ENCODE measurements at regions not wholly inside any gene's neighbourhood (a gene's known extent, or its start where the extent isn't known, plus 50 kb on each side); places are given as distances from the start of the nearest gene placed in this dataset.

DNA sequence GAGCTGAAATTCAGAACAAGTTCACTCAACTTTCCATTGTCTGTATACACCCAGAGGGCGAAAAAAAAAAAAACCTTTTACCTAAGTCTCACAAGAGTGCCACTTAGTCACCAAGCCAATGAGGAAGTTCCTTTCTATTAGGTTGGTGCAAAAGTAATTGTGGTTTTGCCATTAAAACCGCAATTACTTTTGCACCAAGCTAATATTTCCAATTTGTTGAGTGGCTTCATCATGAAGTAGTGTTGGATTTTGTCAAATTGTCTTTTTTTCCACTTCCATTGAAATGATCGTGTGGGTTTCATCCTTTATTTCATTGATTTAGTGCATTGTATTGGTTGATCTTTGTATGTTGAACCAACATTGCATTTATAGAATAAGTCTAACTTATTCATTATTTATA lies 253.9 kb downstream of the ZIC4 start:
- TF ChIP-seq, protein P1, sequence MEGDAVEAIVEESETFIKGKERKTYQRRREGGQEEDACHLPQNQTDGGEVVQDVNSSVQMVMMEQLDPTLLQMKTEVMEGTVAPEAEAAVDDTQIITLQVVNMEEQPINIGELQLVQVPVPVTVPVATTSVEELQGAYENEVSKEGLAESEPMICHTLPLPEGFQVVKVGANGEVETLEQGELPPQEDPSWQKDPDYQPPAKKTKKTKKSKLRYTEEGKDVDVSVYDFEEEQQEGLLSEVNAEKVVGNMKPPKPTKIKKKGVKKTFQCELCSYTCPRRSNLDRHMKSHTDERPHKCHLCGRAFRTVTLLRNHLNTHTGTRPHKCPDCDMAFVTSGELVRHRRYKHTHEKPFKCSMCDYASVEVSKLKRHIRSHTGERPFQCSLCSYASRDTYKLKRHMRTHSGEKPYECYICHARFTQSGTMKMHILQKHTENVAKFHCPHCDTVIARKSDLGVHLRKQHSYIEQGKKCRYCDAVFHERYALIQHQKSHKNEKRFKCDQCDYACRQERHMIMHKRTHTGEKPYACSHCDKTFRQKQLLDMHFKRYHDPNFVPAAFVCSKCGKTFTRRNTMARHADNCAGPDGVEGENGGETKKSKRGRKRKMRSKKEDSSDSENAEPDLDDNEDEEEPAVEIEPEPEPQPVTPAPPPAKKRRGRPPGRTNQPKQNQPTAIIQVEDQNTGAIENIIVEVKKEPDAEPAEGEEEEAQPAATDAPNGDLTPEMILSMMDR (IDR thresholded peaks at IDR 0.05; ENCODE audit: insufficient read depth, low read length, poor library complexity, severe bottlenecking), result no peak
- TF ChIP-seq EZH2phosphoT487 (conservative IDR thresholded peaks at IDR 0.05; ENCODE audit: low read length), result no peak
